Ovary (tissue), 7 donors: ENCODE measurements at regions not wholly inside any gene's neighbourhood (a gene's known extent, or its start where the extent isn't known, plus 50 kb on each side); places are given as distances from the start of the nearest gene placed in this dataset.

Source experiments
- DNase-seq, 5 donors: peaks; one replicate each; pipeline ENCODE4 v3.0.0-alpha.2; 2019 to 2020
- H3K27ac ChIP-seq, 2 donors: fragments of 200-600 bp; one replicate each; pipeline versions ENCODE4 v1.5.1 to v1.8.0; 2019 to 2022
- H3K27me3 ChIP-seq: fragments of 200-600 bp; one replicate; pipeline ENCODE4 v1.8.0; 2022
- H3K36me3 ChIP-seq: fragments of 200-600 bp; sonication (generic); one replicate; pipeline ENCODE4 v1.5.1; 2019
- H3K4me1 ChIP-seq: one replicate; pipeline ENCODE4 v1.8.1; 2013; ENCODE audit warnings: mild to moderate bottlenecking, moderate library complexity; ENCODE audit not compliant: insufficient read depth
- H3K4me3 ChIP-seq: fragments of 200-600 bp; sonication (generic); one replicate; pipeline ENCODE4 v1.5.1; 2017
- H3K9me3 ChIP-seq, 2 donors: fragments of 200-600 bp in 1 of 2; sonication (generic) in 1 of 2; one replicate each; pipeline versions ENCODE4 v1.5.1 to v1.8.1; 2013 to 2019; ENCODE audit warnings: mild to moderate bottlenecking in 1 of 2, moderate library complexity in 1 of 2
- EP300 ChIP-seq: sonication (generic); formaldehyde crosslinking; IDR thresholded peaks from one replicate; pipeline ENCODE4 v1.6.1; 2017; ENCODE audit warnings: antibody characterized with exemption
- POLR2A ChIP-seq: fragments of 450-650 bp; IDR thresholded peaks from one replicate; pipeline ENCODE4 v1.6.1; 2017; ENCODE audit warnings: antibody characterized with exemption, mild to moderate bottlenecking, moderate library complexity
- WGBS, 3 donors: extraction: QIAGEN DNeasy Blood & Tissue Kit in 1 of 3; methylation state at CpG; one replicate each; pipeline versions ENCODE4 v1.1.5 to v1.1.7; 2013 to 2017; 5-methylcytosine and 5-hydroxymethylcytosine counted together
- intact Hi-C, 4 donors: fragments of 100-400 bp; cut with DNase I; formaldehyde crosslinking; loops; one replicate each; pipeline versions ENCODE4 v1.11.0 to v1.15.1; 2022 to 2023
- TF ChIP-seq, protein P1 (sequence below), 3 donors: fragments of 450-650 bp in 2 of 3; fragments of 200-600 bp in 1 of 3; IDR thresholded peaks; one replicate each; pipeline versions ENCODE4 v1.5.1 to v1.8.0; 2016 to 2022; ENCODE audit warnings: antibody characterized with exemption in 3 of 3, mild to moderate bottlenecking in 1 of 3
- donor health status: DM: no; HTN: no; CAD: no; lungs with moderate emphysema.
- donor health status: DM: no; HTN: no; CAD: no.
- donor health status: Bipolar disorder and iron deficiency.
- donor health status: DM: no; HTN: no; CAD: no.
- donor health status: DM: yes; HTN: yes; CAD: no.

DNA sequence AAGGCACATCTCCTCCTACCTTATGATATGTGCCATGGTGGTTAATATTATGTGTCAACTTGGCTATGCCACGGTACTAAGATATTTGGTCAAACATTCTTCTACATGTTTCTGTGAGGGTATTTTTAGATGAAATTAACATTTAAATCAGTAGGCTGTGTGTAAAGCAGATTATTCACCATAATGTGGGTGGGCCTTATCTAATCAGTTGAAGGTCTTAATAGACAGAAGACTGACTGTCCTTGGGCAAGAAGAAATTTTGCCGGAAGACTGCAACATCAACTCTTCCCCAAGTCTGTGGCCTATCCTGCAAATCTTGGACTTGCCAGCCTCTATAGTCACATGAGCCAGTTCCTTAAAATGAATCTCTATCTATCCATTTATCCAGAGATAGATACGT lies 380.1 kb upstream of the DDI1 start:
- TF ChIP-seq POLR2A (no peak), EP300 (no peak)
- TF ChIP-seq, protein P1, sequence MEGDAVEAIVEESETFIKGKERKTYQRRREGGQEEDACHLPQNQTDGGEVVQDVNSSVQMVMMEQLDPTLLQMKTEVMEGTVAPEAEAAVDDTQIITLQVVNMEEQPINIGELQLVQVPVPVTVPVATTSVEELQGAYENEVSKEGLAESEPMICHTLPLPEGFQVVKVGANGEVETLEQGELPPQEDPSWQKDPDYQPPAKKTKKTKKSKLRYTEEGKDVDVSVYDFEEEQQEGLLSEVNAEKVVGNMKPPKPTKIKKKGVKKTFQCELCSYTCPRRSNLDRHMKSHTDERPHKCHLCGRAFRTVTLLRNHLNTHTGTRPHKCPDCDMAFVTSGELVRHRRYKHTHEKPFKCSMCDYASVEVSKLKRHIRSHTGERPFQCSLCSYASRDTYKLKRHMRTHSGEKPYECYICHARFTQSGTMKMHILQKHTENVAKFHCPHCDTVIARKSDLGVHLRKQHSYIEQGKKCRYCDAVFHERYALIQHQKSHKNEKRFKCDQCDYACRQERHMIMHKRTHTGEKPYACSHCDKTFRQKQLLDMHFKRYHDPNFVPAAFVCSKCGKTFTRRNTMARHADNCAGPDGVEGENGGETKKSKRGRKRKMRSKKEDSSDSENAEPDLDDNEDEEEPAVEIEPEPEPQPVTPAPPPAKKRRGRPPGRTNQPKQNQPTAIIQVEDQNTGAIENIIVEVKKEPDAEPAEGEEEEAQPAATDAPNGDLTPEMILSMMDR (IDR thresholded peaks at IDR 0.05) = no peak
- Histone ChIP-seq H3K36me3 (no peaks in the 10 kb centered on the region), H3K4me1 (no peaks in the 10 kb centered on the region), H3K27ac (no peak overlapping the region), H3K27me3 (no peaks in the 10 kb centered on the region), H3K9me3 (no peaks in the 10 kb centered on the region), H3K4me3 (no peak overlapping the region)
- intact Hi-C loops = no loop called here
- no peak for DNase-seq
- 90 to 91% (median 91%) methylated on average over 3 of the region's 3 CpGs for WGBS, 3 donors

DNA sequence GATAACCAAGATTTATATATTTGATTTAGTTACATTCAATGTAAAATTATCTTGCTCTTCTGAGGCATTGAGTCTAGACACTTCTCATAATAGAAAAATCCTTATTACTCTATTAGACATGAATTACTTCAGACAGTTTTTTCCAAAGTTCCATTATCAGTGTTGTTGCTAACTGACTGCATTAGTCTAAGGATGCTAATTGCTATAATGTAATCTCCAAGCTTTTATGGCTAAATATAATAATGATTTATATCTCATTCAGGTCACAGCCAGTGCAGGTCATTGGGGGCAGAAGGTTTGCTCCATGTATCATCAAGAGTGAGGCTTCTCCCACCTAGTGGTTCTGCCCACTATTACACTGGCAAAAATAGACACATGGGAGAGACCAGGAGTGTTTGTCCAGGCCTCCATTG lies 377.2 kb upstream of the DDI1 start:
- H3K27ac ChIP-seq = no peak overlapping the region
- H3K4me3 ChIP-seq = no peak overlapping the region
- TF ChIP-seq EP300 (no peak), POLR2A (no peak)
- TF ChIP-seq, protein P1 (IDR thresholded peaks at IDR 0.05) = no peak
- no peak for DNase-seq
- intact Hi-C loops = no loop called here
- no peaks in the 10 kb centered on the region for H3K36me3 ChIP-seq
- no peaks in the 10 kb centered on the region for H3K4me1 ChIP-seq
- H3K27me3 ChIP-seq = no peaks in the 10 kb centered on the region
- no peaks in the 10 kb centered on the region for H3K9me3 ChIP-seq

DNA sequence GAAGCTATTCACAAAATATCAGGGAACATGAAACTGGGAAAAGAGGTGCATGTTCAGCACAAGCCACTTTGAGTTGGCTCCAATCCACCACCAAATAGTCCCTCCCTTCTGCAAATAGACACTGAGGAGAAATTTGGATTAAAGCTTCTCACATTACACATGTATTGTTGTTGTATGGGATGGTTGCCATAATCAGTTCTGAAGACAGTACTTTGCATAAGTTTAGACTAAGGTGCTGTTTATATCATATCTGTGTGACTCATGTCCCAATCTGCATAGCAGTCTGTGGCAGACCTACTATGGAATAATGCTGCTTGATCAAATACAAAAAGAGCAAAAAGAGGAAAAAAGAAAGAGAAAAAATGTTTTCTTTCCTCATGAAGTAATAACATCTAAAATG lies 376.7 kb upstream of the DDI1 start:
- Histone ChIP-seq H3K27ac (no peak overlapping the region), H3K4me1 (no peaks in the 10 kb centered on the region), H3K4me3 (no peak overlapping the region), H3K27me3 (no peaks in the 10 kb centered on the region), H3K36me3 (no peaks in the 10 kb centered on the region), H3K9me3 (no peaks in the 10 kb centered on the region)
- intact Hi-C loops = no loop called here
- TF ChIP-seq POLR2A = no peak
- TF ChIP-seq, protein P1 (IDR thresholded peaks at IDR 0.05) = no peak
- no peak for TF ChIP-seq EP300
- no peak for DNase-seq

DNA sequence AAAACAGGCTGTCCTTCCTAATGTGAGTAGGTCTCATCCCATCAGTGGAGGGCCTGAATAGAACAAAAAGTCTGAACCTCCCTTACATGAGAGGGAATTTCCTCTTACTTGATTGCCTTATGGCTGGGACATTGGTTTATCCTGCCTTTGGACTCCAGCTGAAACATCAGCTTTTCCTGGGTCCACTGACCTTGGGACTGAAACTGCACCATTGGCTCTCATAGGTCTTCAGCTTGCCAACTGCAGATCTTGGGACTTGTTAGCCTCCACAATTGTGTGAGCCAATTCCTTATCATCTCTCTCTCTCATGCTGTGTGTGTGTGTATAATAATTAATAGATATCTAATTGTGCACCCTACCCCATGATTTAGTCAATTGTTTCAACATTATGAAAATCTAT lies 375.3 kb upstream of the DDI1 start:
- Histone ChIP-seq H3K4me1 (no peaks in the 10 kb centered on the region), H3K4me3 (no peak overlapping the region), H3K36me3 (no peaks in the 10 kb centered on the region), H3K27me3 (no peaks in the 10 kb centered on the region), H3K27ac (no peak overlapping the region), H3K9me3 (no peaks in the 10 kb centered on the region)
- no peak for DNase-seq
- no peak for TF ChIP-seq EP300
- TF ChIP-seq, protein P1 (IDR thresholded peaks at IDR 0.05) = no peak
- no peak for TF ChIP-seq POLR2A
- intact Hi-C loops = no loop called here

DNA sequence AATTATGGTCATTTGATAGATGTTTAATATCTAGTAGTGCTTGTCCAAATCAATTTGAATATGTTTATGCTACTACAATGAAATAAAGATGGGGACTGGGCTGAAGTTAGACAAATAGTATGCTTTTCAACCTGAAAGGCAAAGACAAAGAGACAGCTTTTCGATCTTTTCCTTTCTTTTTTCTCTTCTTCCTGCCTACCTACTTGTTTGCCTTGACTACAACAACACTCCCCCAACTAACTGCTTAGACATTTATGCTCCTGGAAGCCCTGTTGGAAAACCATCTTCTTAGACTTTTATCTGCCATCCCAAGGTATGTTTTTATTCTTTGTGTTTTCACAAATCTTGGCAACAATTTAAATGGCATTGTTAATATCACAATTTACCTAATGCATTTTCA lies 374.4 kb upstream of the DDI1 start:
- DNase-seq = no peak
- no peaks in the 10 kb centered on the region for H3K4me1 ChIP-seq
- TF ChIP-seq, protein P1 (IDR thresholded peaks at IDR 0.05) = no peak
- no peak for TF ChIP-seq POLR2A
- TF ChIP-seq EP300 = no peak
- H3K4me3 ChIP-seq = no peak overlapping the region
- intact Hi-C loops = no loop called here
- H3K27me3 ChIP-seq = no peaks in the 10 kb centered on the region
- H3K9me3 ChIP-seq = no peaks in the 10 kb centered on the region
- H3K36me3 ChIP-seq = no peaks in the 10 kb centered on the region
- WGBS, 3 donors = 0% methylated on average over 1 of the region's 1 CpG
- H3K27ac ChIP-seq = no peak overlapping the region
